ENCODE measurements at regions not wholly inside any gene's neighbourhood (a gene's known extent, or its start where the extent isn't known, plus 50 kb on each side); places are given as distances from the start of the nearest gene placed in this dataset.

DNA sequence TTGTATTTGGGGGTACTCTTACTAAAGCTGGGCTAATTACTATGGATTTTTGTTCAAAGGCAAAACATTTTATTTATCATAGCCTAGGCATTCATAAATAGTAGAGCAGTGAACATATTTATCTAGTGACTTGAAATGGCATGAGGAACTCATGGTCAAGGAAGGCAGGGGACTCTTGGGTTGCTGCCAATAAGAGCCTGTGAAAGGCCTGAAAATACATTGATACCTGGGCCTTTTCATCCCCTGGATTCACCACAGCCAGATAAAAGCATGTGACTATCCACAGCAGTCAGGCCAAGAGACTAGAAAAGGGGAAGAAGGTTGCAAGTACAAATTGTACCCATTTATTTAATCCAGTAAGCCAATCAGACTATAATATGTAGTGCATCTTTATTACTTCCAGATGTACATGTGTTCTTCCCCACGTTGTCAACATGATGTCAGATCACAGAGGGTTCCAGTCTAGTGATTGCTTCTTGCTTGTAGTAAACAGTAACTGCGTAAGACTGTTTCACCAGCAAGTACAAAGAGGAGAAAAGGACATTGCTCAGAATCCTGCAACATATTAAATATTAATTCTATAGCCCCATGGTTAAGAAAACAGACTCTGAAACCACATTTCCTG, 409.7 kb downstream of the NOVA1 start:
- no peaks in the 10 kb centered on the region for H3F3A ChIP-seq (ENCODE audit: low read length, unreplicated experiment)
- H3K79me2 ChIP-seq (ENCODE audit: low read length), result no peaks in the 10 kb centered on the region
- intact Hi-C loops (cut with micrococcal nuclease), result no loop called here
- CTCF ChIA-PET, result no interaction called here
- TF ChIP-seq, protein P1, sequence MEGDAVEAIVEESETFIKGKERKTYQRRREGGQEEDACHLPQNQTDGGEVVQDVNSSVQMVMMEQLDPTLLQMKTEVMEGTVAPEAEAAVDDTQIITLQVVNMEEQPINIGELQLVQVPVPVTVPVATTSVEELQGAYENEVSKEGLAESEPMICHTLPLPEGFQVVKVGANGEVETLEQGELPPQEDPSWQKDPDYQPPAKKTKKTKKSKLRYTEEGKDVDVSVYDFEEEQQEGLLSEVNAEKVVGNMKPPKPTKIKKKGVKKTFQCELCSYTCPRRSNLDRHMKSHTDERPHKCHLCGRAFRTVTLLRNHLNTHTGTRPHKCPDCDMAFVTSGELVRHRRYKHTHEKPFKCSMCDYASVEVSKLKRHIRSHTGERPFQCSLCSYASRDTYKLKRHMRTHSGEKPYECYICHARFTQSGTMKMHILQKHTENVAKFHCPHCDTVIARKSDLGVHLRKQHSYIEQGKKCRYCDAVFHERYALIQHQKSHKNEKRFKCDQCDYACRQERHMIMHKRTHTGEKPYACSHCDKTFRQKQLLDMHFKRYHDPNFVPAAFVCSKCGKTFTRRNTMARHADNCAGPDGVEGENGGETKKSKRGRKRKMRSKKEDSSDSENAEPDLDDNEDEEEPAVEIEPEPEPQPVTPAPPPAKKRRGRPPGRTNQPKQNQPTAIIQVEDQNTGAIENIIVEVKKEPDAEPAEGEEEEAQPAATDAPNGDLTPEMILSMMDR (conservative IDR thresholded peaks at IDR 0.05; ENCODE audit: low read depth, low read length), result no peak
- no peak for TF ChIP-seq EZH2 (IDR thresholded peaks at IDR 0.05; ENCODE audit: low read length, unreplicated experiment)
- no peak overlapping the region for H2AFZ ChIP-seq (ENCODE audit: low read length)
- no peaks in the 10 kb centered on the region for H4K20me1 ChIP-seq (ENCODE audit: low read length)
- H3K9me2 ChIP-seq (replicated peaks; ENCODE audit: low read length), result no peaks in the 10 kb centered on the region
- ATAC-seq (no peak), DNase-seq (no peak)
- H3K36me3 ChIP-seq (ENCODE audit: low read depth, low read length), result no peaks in the 10 kb centered on the region
- no peaks in the 10 kb centered on the region for H3K9me3 ChIP-seq (ENCODE audit: low read length)
- no TSS peak for BruUV-seq (replicated peaks)
- POLR2A ChIA-PET (ENCODE audit: unreplicated experiment), result no interaction called here
- H3K27ac ChIP-seq (ENCODE audit: low read length), result no peak overlapping the region
- H3K27me3 ChIP-seq (ENCODE audit: low read length), result 0 out of 2 replicates have a peak, but pooled peaks cover 1% of the 10 kb centered on the region
- no peak overlapping the region for H3K4me2 ChIP-seq (ENCODE audit: low read length)
- no peak overlapping the region for H3K4me3 ChIP-seq (ENCODE audit: low read length)
- 0 out of 2 replicates have a peak, but pooled peaks cover 5% of the 10 kb centered on the region for H3K4me1 ChIP-seq (ENCODE audit: insufficient read depth, low read length)
- no peak overlapping the region for H3K9ac ChIP-seq (ENCODE audit: low read length)

DNA sequence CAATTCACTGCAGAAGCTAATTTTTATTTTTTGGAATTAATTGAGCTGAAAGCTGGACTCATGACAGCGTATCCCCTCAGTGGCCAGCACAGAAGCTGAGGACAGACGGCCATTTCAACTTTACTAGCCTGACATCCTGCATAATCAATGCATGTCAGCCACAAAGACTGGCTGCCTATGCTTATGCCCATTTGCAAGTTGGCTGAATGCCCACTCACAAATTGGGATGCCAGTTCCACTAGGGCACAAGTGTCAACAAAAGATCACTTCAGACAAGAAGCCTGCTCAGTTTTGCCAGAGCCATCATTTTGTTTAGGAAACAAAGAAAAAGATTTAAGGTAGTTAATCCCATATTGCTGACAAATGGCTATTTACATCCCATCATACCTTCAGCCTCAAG, 417.6 kb downstream of the NOVA1 start:
- peaks cover 6% of the 10 kb centered on the region for H3K27me3 ChIP-seq (ENCODE audit: low read length)
- H3K36me3 ChIP-seq (ENCODE audit: low read depth, low read length), result no peaks in the 10 kb centered on the region
- H3K4me2 ChIP-seq (ENCODE audit: low read length), result no peak overlapping the region
- POLR2A ChIA-PET (ENCODE audit: unreplicated experiment), result no interaction called here
- H3K9ac ChIP-seq (ENCODE audit: low read length), result no peak overlapping the region
- no peaks in the 10 kb centered on the region for H3K79me2 ChIP-seq (ENCODE audit: low read length)
- intact Hi-C loops (cut with micrococcal nuclease), result no loop called here
- no peaks in the 10 kb centered on the region for H4K20me1 ChIP-seq (ENCODE audit: low read length)
- TF ChIP-seq, protein P1 (conservative IDR thresholded peaks at IDR 0.05; ENCODE audit: low read depth, low read length), result no peak
- TF ChIP-seq EZH2phosphoT487 (IDR thresholded peaks at IDR 0.05; ENCODE audit: borderline replicate concordance, low read length), result no peak
- no peak for TF ChIP-seq EZH2 (IDR thresholded peaks at IDR 0.05; ENCODE audit: low read length, unreplicated experiment)
- no peaks in the 10 kb centered on the region for H3K9me2 ChIP-seq (replicated peaks; ENCODE audit: low read length)
- H3K4me3 ChIP-seq (ENCODE audit: low read length), result no peak overlapping the region
- BruUV-seq (replicated peaks), result no TSS peak
- CTCF ChIA-PET, result no interaction called here
- H3K4me1 ChIP-seq (ENCODE audit: insufficient read depth, low read length), result no peaks in the 10 kb centered on the region
- no peak for DNase-seq
- no peak overlapping the region for H2AFZ ChIP-seq (ENCODE audit: low read length)
- no peak overlapping the region for H3K27ac ChIP-seq (ENCODE audit: low read length)
- H3F3A ChIP-seq (ENCODE audit: low read length, unreplicated experiment), result no peaks in the 10 kb centered on the region
- no peak for ATAC-seq
- H3K9me3 ChIP-seq (ENCODE audit: low read length), result no peaks in the 10 kb centered on the region

DNA sequence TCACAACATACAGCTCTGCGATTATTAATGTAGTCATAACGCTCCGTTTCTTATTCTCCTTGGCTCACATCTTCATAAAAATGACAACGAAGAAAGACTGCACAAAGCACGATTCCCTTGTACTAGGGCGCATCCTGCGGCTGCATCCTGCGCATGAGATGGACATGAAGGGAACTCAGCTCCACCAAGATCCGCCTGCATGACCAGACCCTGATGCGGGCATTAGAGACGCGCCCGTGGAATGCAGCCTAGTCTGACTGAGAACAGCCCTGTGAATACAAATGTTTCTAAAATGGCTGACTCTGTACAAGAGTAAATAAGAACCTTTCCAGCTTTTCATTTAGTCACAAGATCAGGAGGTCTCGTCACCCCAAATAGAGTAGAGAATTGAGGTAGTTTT, 422.2 kb downstream of the NOVA1 start:
- Histone ChIP-seq H3K27ac (ENCODE audit: low read length) (no peak overlapping the region), H3K9me2 (replicated peaks; ENCODE audit: low read length) (no peaks in the 10 kb centered on the region), H3K79me2 (ENCODE audit: low read length) (no peaks in the 10 kb centered on the region), H3K27me3 (ENCODE audit: low read length) (peaks cover 22% of the 10 kb centered on the region), H3K4me3 (ENCODE audit: low read length) (no peak overlapping the region), H3K9me3 (ENCODE audit: low read length) (no peaks in the 10 kb centered on the region), H3F3A (ENCODE audit: low read length, unreplicated experiment) (no peaks in the 10 kb centered on the region), H3K36me3 (ENCODE audit: low read depth, low read length) (no peaks in the 10 kb centered on the region), H3K9ac (ENCODE audit: low read length) (no peak overlapping the region), H2AFZ (ENCODE audit: low read length) (no peak overlapping the region), H3K4me1 (ENCODE audit: insufficient read depth, low read length) (no peaks in the 10 kb centered on the region), H4K20me1 (ENCODE audit: low read length) (no peaks in the 10 kb centered on the region), H3K4me2 (ENCODE audit: low read length) (no peak overlapping the region)
- DNase-seq (no peak), ATAC-seq (no peak)
- ChIA-PET POLR2A (ENCODE audit: unreplicated experiment) (no interaction called here), CTCF (no interaction called here)
- intact Hi-C loops (cut with micrococcal nuclease), result no loop called here
- BruUV-seq (replicated peaks), result no TSS peak
- TF ChIP-seq EZH2 (IDR thresholded peaks at IDR 0.05; ENCODE audit: low read length, unreplicated experiment), result no peak
- no peak for TF ChIP-seq EZH2phosphoT487 (IDR thresholded peaks at IDR 0.05; ENCODE audit: borderline replicate concordance, low read length)
- TF ChIP-seq, protein P1 (conservative IDR thresholded peaks at IDR 0.05; ENCODE audit: low read depth, low read length), result no peak
